Upper lobe of left lung (tissue), 4 donors: ENCODE measurements at regions not wholly inside any gene's neighbourhood (a gene's known extent, or its start where the extent isn't known, plus 50 kb on each side); places are given as distances from the start of the nearest gene placed in this dataset.

Source experiments
- POLR2AphosphoS5 ChIP-seq, 2 donors: sonication (generic); formaldehyde crosslinking; IDR thresholded peaks; one replicate each; pipeline ENCODE4 v1.5.1; 2017; ENCODE audit warnings: antibody characterized with exemption in 2 of 2
- TF ChIP-seq, protein P1 (sequence below), 6 experiments: fragments of 450-650 bp in 4 of 6; fragments of 200-600 bp in 2 of 6; sonication (generic) in 2 of 6; IDR thresholded peaks; one replicate each; pipeline ENCODE4 v1.5.1; 2016 to 2019; ENCODE audit warnings: antibody characterized with exemption in 6 of 6

DNA sequence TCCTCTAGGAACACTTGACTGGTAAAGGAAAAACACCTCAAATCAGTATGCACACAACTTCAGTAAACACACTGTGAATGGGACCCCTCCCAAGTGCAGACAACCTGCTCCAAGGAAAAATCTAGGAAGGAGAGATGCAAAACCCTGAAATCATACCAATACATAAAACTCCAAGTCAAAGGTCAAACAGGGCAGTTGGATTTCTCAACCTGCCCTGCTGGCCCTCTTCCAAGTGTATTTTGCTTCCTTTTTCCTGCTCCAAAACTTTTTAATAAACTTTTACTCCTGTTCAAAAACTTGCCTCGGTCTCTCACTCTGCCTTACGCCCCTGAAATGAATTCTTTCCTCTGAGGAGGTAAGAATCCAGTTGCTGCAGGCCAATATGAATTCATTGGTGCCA lies 665.1 kb downstream of the SORCS1 start:
- TF ChIP-seq POLR2AphosphoS5 (IDR thresholded peaks at IDR 0.05): no peak
- TF ChIP-seq, protein P1, sequence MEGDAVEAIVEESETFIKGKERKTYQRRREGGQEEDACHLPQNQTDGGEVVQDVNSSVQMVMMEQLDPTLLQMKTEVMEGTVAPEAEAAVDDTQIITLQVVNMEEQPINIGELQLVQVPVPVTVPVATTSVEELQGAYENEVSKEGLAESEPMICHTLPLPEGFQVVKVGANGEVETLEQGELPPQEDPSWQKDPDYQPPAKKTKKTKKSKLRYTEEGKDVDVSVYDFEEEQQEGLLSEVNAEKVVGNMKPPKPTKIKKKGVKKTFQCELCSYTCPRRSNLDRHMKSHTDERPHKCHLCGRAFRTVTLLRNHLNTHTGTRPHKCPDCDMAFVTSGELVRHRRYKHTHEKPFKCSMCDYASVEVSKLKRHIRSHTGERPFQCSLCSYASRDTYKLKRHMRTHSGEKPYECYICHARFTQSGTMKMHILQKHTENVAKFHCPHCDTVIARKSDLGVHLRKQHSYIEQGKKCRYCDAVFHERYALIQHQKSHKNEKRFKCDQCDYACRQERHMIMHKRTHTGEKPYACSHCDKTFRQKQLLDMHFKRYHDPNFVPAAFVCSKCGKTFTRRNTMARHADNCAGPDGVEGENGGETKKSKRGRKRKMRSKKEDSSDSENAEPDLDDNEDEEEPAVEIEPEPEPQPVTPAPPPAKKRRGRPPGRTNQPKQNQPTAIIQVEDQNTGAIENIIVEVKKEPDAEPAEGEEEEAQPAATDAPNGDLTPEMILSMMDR (IDR thresholded peaks at IDR 0.05): no peak
